Loucy (cell line): ENCODE measurements at regions not wholly inside any gene's neighbourhood (a gene's known extent, or its start where the extent isn't known, plus 50 kb on each side); places are given as distances from the start of the nearest gene placed in this dataset.
"Not testable (repeated sequence)": the region's sequence is repeated elsewhere in the genome, so short reads cannot be mapped to it uniquely, and the experiment has no call there.

Experiments
- H2AFZ ChIP-seq: fragments of 200-600 bp; sonication (generic); 2 replicates; pipeline ENCODE4 v1.6.0; 2016; ENCODE audit warnings: antibody characterized with exemption, mild to moderate bottlenecking, low read length, moderate library complexity
- H3F3A ChIP-seq: fragments of 200-600 bp; 2 replicates; pipeline ENCODE4 v1.6.0; 2016; ENCODE audit warnings: antibody characterized with exemption, low read depth, mild to moderate bottlenecking
- H3K27me3 ChIP-seq: fragments of 200-600 bp; sonication (generic); 2 replicates; pipeline ENCODE4 v1.6.1; 2014; ENCODE audit warnings: low read length, mild to moderate bottlenecking; ENCODE audit not compliant: insufficient read depth, poor library complexity, severe bottlenecking
- H3K36me3 ChIP-seq: fragments of 200-600 bp; sonication (generic); 2 replicates; pipeline ENCODE4 v1.6.1; 2016; ENCODE audit warnings: low read length; ENCODE audit not compliant: insufficient read depth
- H3K4me1 ChIP-seq: fragments of 200-600 bp; sonication (generic); 2 replicates; pipeline ENCODE4 v1.5.1; 2014; ENCODE audit warnings: low read length, mild to moderate bottlenecking; ENCODE audit not compliant: insufficient read depth, poor library complexity, severe bottlenecking
- H3K4me2 ChIP-seq: fragments of 200-600 bp; sonication (generic); 2 replicates; pipeline ENCODE4 v1.6.0; 2014; ENCODE audit warnings: antibody characterized with exemption, low read length, low read depth, mild to moderate bottlenecking; ENCODE audit not compliant: poor library complexity, severe bottlenecking
- H3K4me3 ChIP-seq: fragments of 200-600 bp; sonication (generic); 2 replicates; pipeline ENCODE4 v1.5.1; 2014; ENCODE audit warnings: low read length, mild to moderate bottlenecking, mixed read lengths; ENCODE audit not compliant: poor library complexity, severe bottlenecking
- H3K79me2 ChIP-seq: fragments of 200-600 bp; sonication (generic); 2 replicates; pipeline ENCODE4 v1.6.1; 2014; ENCODE audit warnings: low read length; ENCODE audit not compliant: insufficient read depth
- H3K9ac ChIP-seq: fragments of 200-600 bp; sonication (generic); 2 replicates; pipeline ENCODE4 v1.6.0; 2014; ENCODE audit warnings: mild to moderate bottlenecking, low read depth, low read length, moderate library complexity; ENCODE audit not compliant: poor library complexity, severe bottlenecking
- H3K9me2 ChIP-seq: fragments of 200-600 bp; sonication (generic); replicated peaks from 2 replicates; pipeline ENCODE4 v1.6.1; 2016; ENCODE audit warnings: low read depth, low read length, mixed read lengths
- H3K9me3 ChIP-seq: fragments of 200-600 bp; sonication (generic); 2 replicates; pipeline ENCODE4 v1.6.1; 2014; ENCODE audit warnings: mild to moderate bottlenecking, antibody characterized with exemption, low read length, low read depth; ENCODE audit not compliant: insufficient read depth
- H4K20me1 ChIP-seq: fragments of 200-600 bp; sonication (generic); 2 replicates; pipeline ENCODE4 v1.6.0; 2014; ENCODE audit warnings: antibody characterized with exemption, low read length, mild to moderate bottlenecking; ENCODE audit not compliant: insufficient read depth, poor library complexity, severe bottlenecking
- EZH2phosphoT487 ChIP-seq: fragments of 200-600 bp; IDR thresholded peaks from 2 replicates; pipeline ENCODE4 v1.6.1; 2018; ENCODE audit warnings: antibody characterized with exemption, mild to moderate bottlenecking, moderate library complexity, borderline replicate concordance
- TF ChIP-seq, protein P1 (sequence below): fragments of 200-600 bp; sonication (generic); conservative IDR thresholded peaks from 2 replicates; pipeline ENCODE4 v1.5.1; 2014; ENCODE audit warnings: mild to moderate bottlenecking, antibody characterized with exemption, low read length

DNA sequence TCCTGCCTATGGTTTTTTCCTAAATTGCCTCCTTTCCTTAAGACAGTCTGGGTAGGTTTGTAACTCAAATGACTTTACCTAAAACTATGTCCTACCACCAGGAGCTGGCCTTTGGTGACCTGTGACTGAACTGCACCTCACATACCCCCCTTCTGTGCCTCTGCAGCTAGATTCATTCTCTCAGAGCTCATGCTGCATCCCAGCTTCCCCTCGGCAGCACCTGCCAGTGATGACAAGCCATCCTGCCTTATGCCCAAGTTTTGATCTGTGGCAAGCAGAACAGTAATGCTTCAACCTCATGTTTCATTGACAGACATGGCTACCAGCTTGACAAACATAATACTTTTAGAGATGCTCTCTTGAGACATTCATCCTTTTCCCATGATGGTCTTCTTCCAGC is 141.9 kb downstream of the TSEN15 start:
- Histone ChIP-seq H3K9me3 (no peaks in the 10 kb centered on the region), H3K36me3 (no peaks in the 10 kb centered on the region), H3K4me2 (no peak overlapping the region), H4K20me1 (no peaks in the 10 kb centered on the region), H3K9ac (no peak overlapping the region), H3F3A (no peaks in the 10 kb centered on the region), H3K4me3 (no peak overlapping the region), H3K9me2 (no peaks in the 10 kb centered on the region), H3K4me1 (no peaks in the 10 kb centered on the region), H3K79me2 (no peaks in the 10 kb centered on the region), H3K27me3 (no peaks in the 10 kb centered on the region), H2AFZ (no peak overlapping the region)
- TF ChIP-seq, protein P1, sequence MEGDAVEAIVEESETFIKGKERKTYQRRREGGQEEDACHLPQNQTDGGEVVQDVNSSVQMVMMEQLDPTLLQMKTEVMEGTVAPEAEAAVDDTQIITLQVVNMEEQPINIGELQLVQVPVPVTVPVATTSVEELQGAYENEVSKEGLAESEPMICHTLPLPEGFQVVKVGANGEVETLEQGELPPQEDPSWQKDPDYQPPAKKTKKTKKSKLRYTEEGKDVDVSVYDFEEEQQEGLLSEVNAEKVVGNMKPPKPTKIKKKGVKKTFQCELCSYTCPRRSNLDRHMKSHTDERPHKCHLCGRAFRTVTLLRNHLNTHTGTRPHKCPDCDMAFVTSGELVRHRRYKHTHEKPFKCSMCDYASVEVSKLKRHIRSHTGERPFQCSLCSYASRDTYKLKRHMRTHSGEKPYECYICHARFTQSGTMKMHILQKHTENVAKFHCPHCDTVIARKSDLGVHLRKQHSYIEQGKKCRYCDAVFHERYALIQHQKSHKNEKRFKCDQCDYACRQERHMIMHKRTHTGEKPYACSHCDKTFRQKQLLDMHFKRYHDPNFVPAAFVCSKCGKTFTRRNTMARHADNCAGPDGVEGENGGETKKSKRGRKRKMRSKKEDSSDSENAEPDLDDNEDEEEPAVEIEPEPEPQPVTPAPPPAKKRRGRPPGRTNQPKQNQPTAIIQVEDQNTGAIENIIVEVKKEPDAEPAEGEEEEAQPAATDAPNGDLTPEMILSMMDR = no peak
- TF ChIP-seq EZH2phosphoT487 = no peak

DNA sequence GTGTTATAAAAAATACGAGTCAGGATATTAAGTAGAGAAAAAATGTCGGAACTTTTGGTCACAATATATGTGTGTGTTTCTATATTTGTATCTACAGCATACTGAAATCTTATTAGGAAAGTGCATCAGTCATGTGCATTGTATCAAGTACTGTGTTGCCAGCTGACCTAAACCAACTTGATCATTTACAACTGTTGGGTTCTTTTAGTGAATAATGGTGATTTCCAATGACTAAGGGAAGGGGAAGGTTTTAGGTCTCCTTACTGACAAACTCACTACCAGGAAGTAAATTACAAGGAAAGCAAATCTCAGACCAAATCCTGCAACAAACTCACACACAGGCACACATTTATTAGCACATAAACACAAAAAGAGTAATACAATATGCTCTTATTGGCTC is 142.7 kb downstream of the TSEN15 start:
- Histone ChIP-seq H3K4me1 (no peaks in the 10 kb centered on the region), H3K79me2 (no peaks in the 10 kb centered on the region)
- TF ChIP-seq, protein P1 = no peak
- no peak for TF ChIP-seq EZH2phosphoT487

DNA sequence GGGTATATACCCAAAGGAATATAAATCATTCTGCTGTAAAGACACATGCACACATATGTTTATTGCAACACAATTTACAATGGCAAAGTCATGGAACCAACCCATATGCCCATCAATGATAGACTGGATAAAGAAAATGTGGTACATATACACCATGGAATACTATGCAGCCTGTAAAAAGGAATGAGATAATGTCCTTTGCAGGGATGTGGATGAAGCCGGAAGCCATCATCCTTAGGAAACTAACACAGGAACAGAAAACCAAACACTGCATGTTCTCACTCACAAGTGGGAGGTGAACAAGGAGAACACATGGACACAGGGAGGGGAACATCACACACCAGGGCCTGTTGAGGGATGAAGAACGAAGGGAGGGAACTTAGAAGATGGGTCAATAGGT is 144.2 kb downstream of the TSEN15 start:
- not testable (repeated sequence) for H3K4me1 ChIP-seq, H3K9me2 ChIP-seq, H3K27me3 ChIP-seq, H3K9me3 ChIP-seq, H3K36me3 ChIP-seq, H2AFZ ChIP-seq, H3F3A ChIP-seq, H4K20me1 ChIP-seq, H3K9ac ChIP-seq, H3K79me2 ChIP-seq, H3K4me3 ChIP-seq, H3K4me2 ChIP-seq

More for the DNA sequence above, 142.7 kb downstream of the TSEN15 start:
- Histone ChIP-seq H3K9ac (no peak overlapping the region), H3K9me3 (no peaks in the 10 kb centered on the region), H3K4me2 (no peak overlapping the region), H3K4me3 (no peak overlapping the region), H2AFZ (no peak overlapping the region), H3K27me3 (no peaks in the 10 kb centered on the region), H4K20me1 (no peaks in the 10 kb centered on the region), H3K9me2 (no peaks in the 10 kb centered on the region), H3K36me3 (no peaks in the 10 kb centered on the region), H3F3A (no peaks in the 10 kb centered on the region)

DNA sequence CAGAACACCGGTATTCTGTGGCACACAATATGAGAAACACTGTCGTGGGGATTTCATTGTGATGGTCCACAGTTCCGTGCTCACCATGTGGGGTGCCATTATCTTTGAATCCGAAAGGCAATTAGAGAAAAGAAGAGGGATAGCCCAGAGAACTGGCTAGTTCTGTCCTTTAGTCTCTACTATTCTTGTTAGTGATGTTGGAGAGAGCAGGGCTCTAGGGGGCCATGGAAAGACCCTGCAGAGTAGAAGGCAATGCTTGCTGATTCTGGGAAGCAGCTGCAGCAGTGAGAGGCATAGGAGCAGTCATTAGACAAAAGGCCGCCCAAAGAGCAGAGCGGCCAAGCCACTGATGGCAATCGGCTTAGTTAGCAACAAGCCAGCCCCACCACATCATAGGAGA is 146.3 kb downstream of the TSEN15 start:
- TF ChIP-seq, protein P1 = no peak
- no peak for TF ChIP-seq EZH2phosphoT487
- Histone ChIP-seq H4K20me1 (no peaks in the 10 kb centered on the region), H3K9me3 (no peaks in the 10 kb centered on the region), H3K79me2 (no peaks in the 10 kb centered on the region), H2AFZ (no peak overlapping the region), H3K4me1 (no peaks in the 10 kb centered on the region), H3K9me2 (no peaks in the 10 kb centered on the region), H3K4me3 (no peak overlapping the region), H3K4me2 (no peak overlapping the region), H3K27me3 (no peaks in the 10 kb centered on the region), H3F3A (no peaks in the 10 kb centered on the region), H3K36me3 (no peaks in the 10 kb centered on the region), H3K9ac (no peak overlapping the region)
